T-helper 1 cell treated with Interleukin-12 subunit alpha and Interleukin-12 subunit beta and Interleukin-4 antibody, amounts not matched to agents 30 μg/mL and 1 μg/mL, for 36 hours (primary cell): ENCODE measurements at regions not wholly inside any gene's neighbourhood (a gene's known extent, or its start where the extent isn't known, plus 50 kb on each side); places are given as distances from the start of the nearest gene placed in this dataset.

Experiments
- H3K27ac Mint-ChIP-seq: one replicate; pipeline ENCODE4 v1.8.0; 2021; ENCODE audit warnings: mild to moderate bottlenecking, mixed read lengths
- H3K27me3 Mint-ChIP-seq: one replicate; pipeline ENCODE4 v1.8.0; 2021; ENCODE audit warnings: low read depth, mixed read lengths
- H3K36me3 Mint-ChIP-seq: one replicate; pipeline ENCODE4 v1.8.0; 2021; ENCODE audit warnings: low read depth, mixed read lengths
- H3K4me1 Mint-ChIP-seq: one replicate; pipeline ENCODE4 v1.8.0; 2021; ENCODE audit warnings: low read depth, mixed read lengths
- H3K4me3 Mint-ChIP-seq: one replicate; pipeline ENCODE4 v1.8.0; 2021; ENCODE audit warnings: mild to moderate bottlenecking, moderate library complexity, mixed read lengths
- H3K9me3 Mint-ChIP-seq: one replicate; pipeline ENCODE4 v1.8.0; 2021; ENCODE audit warnings: mixed read lengths

DNA sequence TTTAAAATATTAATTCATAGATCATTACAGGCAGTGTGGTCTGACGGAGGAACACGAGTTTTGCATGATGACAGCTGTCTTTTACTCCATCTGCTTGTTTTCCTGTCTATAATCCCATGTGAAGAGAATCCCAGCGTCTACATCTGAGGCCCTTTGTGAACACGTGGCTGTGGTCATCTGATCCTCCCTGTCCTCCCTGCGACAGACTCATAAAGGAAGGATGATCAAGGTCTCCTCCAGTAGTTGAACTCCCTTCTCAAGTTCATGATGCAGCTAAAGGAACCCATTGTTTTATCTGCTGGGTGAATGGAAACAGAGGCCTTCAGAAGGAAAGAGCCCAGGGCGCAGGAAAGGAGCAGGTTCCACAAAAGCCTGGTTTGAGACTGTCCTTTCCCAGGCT lies 435.8 kb upstream of the JARID2 start:
- peaks cover 3% of the 10 kb centered on the region for H3K27me3 Mint-ChIP-seq
- H3K36me3 Mint-ChIP-seq = no peaks in the 10 kb centered on the region
- H3K4me3 Mint-ChIP-seq = no peak overlapping the region
- no peak overlapping the region for H3K27ac Mint-ChIP-seq
- H3K4me1 Mint-ChIP-seq = no peaks in the 10 kb centered on the region
- peaks cover 14% of the 10 kb centered on the region for H3K9me3 Mint-ChIP-seq

DNA sequence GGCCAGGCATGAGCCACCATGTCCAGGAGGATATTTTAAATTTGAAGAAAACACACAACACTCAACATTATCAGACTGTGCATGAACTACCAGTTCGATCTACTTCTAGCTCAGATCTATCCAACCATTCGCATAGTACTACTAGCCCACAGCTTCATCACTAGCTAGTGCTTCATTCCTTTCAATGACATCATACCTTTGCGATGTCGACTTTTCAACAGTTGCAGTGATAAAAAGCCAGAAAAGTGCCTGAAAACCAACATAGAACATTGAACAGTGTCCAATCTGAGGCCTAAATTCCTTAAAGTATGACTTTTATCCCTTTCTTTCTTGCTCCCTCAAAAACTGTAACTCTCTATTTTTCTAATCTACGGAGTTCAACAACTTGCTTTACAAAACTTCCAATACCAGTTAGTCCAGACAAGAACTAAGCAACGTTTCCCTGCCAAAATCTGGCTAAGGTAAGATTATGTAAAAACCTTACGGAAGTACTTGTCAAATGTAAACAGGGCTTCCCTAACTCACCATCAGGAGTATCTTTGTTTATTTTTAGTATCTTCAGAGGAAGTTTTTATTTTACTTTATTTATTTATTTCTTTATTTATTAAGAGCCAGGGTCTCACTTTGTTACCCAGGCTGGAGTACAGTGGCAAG lies 434.0 kb upstream of the JARID2 start:
- H3K27ac Mint-ChIP-seq = no peak overlapping the region
- H3K36me3 Mint-ChIP-seq = no peaks in the 10 kb centered on the region
- peaks cover 3% of the 10 kb centered on the region for H3K27me3 Mint-ChIP-seq
- H3K4me1 Mint-ChIP-seq = no peaks in the 10 kb centered on the region
- H3K9me3 Mint-ChIP-seq = peaks cover 9% of the 10 kb centered on the region
- H3K4me3 Mint-ChIP-seq = no peak overlapping the region

DNA sequence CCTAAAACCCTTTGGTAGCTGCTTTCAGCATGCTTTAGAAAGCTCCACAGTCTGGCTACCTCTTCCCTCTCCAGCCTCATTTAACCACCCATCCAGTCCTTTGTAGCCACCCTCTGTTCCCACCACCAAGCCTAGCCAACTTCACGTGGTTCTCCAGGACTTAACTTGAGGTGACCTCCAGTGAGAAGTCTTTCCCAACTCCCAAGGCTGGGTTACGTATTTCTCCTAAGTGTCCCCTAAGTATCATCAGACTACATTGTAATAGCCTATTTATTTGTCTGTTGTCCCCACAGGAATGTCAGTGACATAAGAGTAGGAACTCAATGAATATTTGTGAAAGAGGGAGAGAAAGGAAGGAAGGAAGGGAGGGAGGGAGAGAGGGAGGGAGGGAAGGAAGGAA lies 431.9 kb upstream of the JARID2 start:
- Mint-ChIP-seq H3K4me1 (no peaks in the 10 kb centered on the region), H3K9me3 (no peaks in the 10 kb centered on the region), H3K27ac (no peak overlapping the region)

DNA sequence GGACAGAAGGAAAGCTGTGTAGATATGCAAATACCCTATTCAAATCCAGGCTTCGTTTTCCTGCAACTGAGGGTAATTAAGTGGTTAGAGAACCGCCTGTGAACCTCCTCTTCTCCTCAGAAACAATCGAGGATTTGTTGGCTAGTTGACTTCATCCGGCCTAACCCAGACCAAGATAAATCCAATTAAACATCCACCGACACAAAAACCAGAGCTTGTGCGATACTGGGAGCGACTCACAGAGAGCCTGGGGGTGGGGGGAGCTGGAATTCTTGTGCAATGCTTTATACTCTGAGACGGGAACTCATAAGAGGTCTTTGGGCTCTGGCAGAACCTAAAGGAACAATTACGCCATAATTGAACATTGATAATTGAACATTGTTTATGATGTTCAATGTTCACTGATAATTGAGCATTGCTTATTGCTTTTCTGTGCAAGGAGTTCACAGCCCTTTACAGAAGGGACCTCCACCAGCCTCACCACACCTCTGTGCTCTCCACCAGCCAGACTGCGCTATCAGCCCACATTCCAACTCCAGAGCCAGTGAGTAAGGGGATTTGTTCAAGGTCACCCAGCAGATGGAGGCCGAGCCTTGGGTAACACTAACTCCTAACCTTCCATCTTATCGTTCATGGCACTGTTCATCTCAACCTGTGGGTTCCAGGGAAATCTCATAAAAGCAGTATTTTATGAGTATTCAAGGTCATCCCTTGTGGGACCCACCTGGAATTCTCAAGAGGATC lies 429.6 kb upstream of the JARID2 start:
- Mint-ChIP-seq H3K4me3 (no peak overlapping the region), H3K27me3 (peaks cover 3% of the 10 kb centered on the region), H3K4me1 (peaks cover 2% of the 10 kb centered on the region), H3K36me3 (no peaks in the 10 kb centered on the region), H3K27ac (no peak overlapping the region), H3K9me3 (no peaks in the 10 kb centered on the region)

More for the DNA sequence above, 431.9 kb upstream of the JARID2 start:
- no peaks in the 10 kb centered on the region for H3K36me3 Mint-ChIP-seq
- no peak overlapping the region for H3K4me3 Mint-ChIP-seq
- peaks cover 3% of the 10 kb centered on the region for H3K27me3 Mint-ChIP-seq

DNA sequence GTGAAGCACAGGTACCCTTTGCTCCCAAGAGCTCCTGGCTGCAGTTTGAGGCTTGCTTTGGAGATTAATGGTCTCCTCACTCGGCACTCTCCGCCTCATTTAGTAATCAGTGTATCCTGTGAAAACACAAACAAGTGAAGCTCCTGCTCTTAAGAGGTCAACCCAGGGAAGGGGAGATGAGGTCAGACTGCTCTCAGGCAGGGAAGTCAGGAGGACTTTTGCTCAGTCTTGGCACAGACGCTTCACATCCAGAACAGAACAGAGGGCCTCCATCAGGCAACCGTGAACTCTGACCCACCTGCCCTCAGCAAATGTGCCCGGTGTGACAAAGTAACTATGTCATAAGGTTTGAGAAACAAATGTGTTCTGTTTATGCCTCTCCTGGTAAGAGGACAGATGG lies 428.8 kb upstream of the JARID2 start:
- Mint-ChIP-seq H3K4me3 (no peak overlapping the region), H3K27ac (no peak overlapping the region), H3K27me3 (peaks cover 3% of the 10 kb centered on the region), H3K4me1 (peaks cover 2% of the 10 kb centered on the region), H3K36me3 (no peaks in the 10 kb centered on the region), H3K9me3 (no peaks in the 10 kb centered on the region)

DNA sequence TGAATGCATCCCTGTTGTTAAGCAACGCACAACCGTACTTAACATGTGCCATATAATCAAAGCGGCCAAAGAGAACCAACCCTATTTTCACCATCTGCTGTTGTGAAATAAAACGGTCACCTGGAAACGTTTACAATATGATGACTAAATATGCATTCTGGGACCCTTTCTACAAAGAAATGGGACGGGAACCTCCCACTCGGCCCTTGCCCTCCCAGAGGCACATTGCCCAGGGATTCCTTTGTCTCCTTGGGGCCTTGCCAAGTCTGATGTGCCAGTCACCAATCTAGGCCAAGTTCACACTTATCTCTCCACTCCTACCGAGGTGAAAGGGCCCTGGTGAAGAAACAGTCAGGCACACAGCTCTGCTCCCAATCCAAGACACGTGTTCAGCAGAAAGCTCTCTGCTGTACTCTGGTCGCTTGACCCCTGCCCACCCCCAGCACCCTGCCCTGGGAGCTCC lies 427.4 kb upstream of the JARID2 start:
- no peak overlapping the region for H3K4me3 Mint-ChIP-seq
- H3K36me3 Mint-ChIP-seq = no peaks in the 10 kb centered on the region
- no peaks in the 10 kb centered on the region for H3K9me3 Mint-ChIP-seq
- H3K27me3 Mint-ChIP-seq = peaks cover 3% of the 10 kb centered on the region
- no peak overlapping the region for H3K27ac Mint-ChIP-seq
- peaks cover 2% of the 10 kb centered on the region for H3K4me1 Mint-ChIP-seq

DNA sequence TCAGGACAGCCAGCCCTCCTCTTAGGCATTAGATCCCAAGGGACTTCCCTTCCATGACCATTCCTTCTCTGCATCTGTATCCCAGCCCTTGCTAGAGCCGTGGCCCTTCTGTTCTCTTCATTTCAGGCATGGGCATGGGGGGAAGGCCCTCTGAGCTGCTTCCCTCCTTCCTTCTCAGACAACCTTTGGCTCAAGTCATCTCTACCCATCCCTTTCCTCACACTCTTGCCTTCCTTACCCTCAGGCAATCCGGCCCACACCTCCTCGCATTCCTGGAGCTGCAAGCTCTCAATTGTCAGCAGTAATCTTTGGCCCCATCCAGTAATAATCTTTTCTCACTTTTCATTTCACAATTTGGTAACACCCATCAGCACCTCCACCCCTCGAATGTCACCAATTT lies 426.9 kb upstream of the JARID2 start:
- no peaks in the 10 kb centered on the region for H3K27me3 Mint-ChIP-seq
- no peak overlapping the region for H3K4me3 Mint-ChIP-seq
- H3K9me3 Mint-ChIP-seq = no peaks in the 10 kb centered on the region
- H3K36me3 Mint-ChIP-seq = no peaks in the 10 kb centered on the region
- H3K27ac Mint-ChIP-seq = no peak overlapping the region
- H3K4me1 Mint-ChIP-seq = peaks cover 2% of the 10 kb centered on the region

DNA sequence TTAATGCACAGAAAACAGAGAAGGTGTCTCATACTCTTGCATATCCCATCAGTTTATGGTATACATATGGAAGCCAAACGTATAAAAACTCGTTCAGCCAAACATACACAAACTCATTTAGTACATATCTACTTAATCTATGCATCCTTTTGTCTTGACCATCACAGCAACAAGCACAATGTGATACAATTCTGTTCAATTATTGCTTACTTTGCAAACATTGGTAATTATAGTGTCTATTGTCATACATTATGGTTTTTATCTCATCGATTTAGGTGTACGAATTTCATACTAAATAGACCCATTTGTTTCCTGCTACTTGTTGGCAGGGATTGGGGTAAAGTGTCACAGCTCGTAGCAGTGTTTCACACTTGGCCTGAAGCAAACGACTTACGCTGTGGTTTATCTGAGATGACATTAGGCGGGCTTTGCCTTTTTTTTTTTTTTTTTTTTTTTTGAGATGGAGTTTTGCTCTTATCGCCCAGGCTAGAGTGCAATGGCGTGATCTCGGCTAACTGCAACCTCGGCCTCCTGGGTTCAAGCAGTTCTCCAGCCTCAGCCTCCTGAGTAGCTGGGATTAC lies 425.9 kb upstream of the JARID2 start:
- Mint-ChIP-seq H3K4me1 (peaks cover 2% of the 10 kb centered on the region), H3K36me3 (no peaks in the 10 kb centered on the region), H3K4me3 (no peak overlapping the region), H3K27me3 (no peaks in the 10 kb centered on the region), H3K27ac (no peak overlapping the region), H3K9me3 (no peaks in the 10 kb centered on the region)

DNA sequence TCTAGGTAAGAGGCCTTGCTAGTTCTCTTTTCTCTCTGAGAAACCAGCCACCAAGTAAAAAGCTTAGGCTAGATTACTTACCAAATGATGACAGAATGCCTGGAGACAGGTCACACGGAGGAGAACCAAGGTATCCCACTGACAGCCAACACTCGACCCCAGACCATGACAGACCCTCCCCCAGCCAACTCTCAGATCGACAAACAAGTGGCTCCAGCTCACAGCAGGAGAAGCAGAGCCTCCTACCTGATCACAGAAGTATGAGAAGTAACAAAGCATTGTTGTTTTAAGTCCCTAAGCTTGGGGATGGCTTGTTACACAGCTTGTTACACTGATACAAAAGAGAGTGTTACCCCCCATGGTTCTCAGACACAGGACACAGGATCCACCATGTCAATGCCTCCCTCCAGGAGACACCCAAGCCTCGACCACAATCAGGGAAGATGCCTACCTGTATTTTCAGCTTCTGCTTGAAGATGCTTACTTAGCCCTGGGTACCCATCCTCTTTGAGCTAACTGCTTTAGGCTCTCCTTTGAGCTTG lies 423.8 kb upstream of the JARID2 start:
- Mint-ChIP-seq H3K4me1 (peaks cover 2% of the 10 kb centered on the region), H3K36me3 (no peaks in the 10 kb centered on the region), H3K27me3 (peaks cover 3% of the 10 kb centered on the region), H3K4me3 (no peak overlapping the region), H3K27ac (no peak overlapping the region), H3K9me3 (no peaks in the 10 kb centered on the region)

DNA sequence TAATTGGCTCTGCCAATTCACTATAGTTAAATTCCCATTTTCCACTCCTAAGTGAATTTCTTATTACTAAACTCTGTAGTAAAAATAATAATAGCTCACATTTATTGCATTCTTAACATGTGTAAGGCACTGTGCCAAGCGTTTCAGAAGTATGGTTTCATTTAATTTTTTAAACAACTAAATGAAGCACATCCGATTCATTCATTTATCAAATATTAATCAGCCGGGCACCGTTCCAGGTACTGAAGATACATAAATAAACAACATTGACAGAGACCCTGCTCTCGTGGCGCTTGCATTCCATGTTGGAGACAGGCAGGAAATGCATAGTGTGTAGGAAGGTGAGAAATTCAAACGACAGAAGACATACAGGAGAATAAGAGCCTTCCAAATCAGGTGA lies 423.2 kb upstream of the JARID2 start:
- no peak overlapping the region for H3K27ac Mint-ChIP-seq
- no peaks in the 10 kb centered on the region for H3K9me3 Mint-ChIP-seq
- peaks cover 3% of the 10 kb centered on the region for H3K27me3 Mint-ChIP-seq
- H3K4me3 Mint-ChIP-seq = no peak overlapping the region
- H3K36me3 Mint-ChIP-seq = no peaks in the 10 kb centered on the region
- H3K4me1 Mint-ChIP-seq = peaks cover 2% of the 10 kb centered on the region

DNA sequence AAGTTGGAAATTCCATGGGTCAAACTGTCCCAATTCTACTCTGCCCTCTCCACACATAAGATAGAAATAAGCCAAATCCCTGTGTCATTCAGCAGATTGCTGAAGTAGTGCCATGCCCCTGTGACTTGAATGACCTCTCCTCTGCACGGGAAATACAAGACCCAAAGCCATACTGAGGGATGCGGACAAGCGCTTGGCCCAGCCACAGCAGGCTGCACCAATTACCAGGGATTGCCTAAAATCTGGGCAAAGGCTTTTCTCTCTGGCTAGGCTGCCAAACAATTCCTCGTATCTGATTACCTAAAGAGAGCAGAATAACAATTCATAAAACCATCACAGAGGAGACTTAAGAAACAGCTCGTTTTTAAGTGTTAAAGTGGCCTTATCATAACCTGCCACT lies 421.8 kb upstream of the JARID2 start:
- peaks cover 2% of the 10 kb centered on the region for H3K4me1 Mint-ChIP-seq
- H3K27me3 Mint-ChIP-seq = peaks cover 3% of the 10 kb centered on the region
- H3K36me3 Mint-ChIP-seq = no peaks in the 10 kb centered on the region
- no peak overlapping the region for H3K27ac Mint-ChIP-seq
- no peaks in the 10 kb centered on the region for H3K9me3 Mint-ChIP-seq
- H3K4me3 Mint-ChIP-seq = no peak overlapping the region

DNA sequence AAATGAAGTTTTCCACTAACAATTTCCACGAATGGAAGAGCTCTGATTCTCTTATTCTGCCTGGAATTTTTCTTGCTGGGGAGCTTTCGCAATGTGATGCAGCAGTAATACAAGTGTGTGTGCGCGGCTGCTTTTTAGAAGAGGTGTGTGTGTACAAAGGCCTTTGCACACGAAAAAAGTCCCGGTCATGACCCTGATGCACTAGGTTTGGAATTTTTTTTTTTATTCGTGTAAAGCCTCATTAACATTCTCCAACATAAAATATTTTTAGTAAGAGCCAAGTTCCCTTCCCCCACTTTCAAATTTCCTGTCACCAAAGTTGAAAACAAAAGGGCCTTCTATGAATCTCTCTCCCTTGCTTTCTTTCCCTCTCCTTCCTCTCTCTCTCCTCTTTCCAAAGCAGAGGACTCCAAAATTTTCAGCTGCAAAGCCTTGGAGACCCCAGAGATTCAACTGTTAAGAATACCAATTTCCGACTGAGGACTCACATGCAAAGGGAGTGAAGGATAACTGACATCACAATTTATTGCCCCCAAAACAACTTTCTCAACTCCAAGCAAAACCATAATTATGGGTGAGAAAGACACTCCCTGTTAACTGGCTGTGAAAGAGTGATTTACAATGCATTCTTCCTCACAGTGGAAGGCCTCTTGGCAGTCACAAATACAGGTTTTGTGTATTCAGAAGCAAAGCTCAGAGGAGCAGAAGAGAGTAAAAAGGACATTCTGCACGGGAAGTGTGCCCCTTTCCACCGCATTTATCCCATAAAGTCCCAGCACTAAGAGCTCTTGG lies 421.2 kb upstream of the JARID2 start:
- Mint-ChIP-seq H3K36me3 (no peaks in the 10 kb centered on the region), H3K4me3 (no peak overlapping the region), H3K27ac (no peak overlapping the region), H3K9me3 (no peaks in the 10 kb centered on the region), H3K4me1 (peaks cover 2% of the 10 kb centered on the region), H3K27me3 (peaks cover 3% of the 10 kb centered on the region)

DNA sequence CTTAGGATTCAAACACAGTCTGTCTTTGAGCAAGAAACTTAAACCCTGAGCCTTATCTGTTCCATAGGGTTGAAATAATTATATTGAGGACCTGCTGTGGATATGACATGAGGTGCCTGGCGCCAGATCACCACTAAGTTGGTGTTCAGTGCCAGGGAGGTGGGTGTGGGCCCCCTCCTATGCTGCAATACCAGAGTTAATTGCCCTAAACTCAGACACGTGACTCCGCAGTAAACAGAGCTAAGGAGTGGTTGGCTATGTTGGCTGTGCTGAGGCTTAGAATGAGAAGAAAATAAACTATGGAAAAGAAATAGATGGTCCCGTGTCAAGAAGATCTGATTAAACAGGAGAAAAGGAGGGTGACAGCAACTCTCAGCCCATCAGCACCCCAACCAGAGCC lies 419.4 kb upstream of the JARID2 start:
- peaks cover 3% of the 10 kb centered on the region for H3K9me3 Mint-ChIP-seq
- peaks cover 3% of the 10 kb centered on the region for H3K27me3 Mint-ChIP-seq
- H3K4me3 Mint-ChIP-seq = no peak overlapping the region
- H3K4me1 Mint-ChIP-seq = no peaks in the 10 kb centered on the region
- no peak overlapping the region for H3K27ac Mint-ChIP-seq
- H3K36me3 Mint-ChIP-seq = no peaks in the 10 kb centered on the region

DNA sequence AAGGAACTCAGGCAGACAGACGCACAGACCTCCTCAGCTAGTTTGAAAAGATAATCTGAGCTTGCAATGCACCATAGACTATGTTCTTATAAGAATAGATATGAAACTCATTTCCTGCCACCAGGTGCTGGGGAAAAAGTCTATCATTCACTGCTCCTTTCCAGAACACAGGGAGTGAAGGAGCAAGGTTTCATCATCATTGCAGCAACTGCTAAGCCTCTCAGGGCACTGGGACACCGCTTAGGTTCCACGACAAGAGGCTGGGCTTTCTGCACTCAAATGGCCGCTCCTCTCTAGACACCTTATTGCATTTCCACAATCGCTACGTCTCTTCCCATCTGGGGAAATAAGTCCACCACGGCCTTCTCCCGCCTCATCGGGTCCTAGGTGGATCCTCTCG lies 418.5 kb upstream of the JARID2 start:
- Mint-ChIP-seq H3K9me3 (peaks cover 3% of the 10 kb centered on the region), H3K4me1 (no peaks in the 10 kb centered on the region), H3K27me3 (peaks cover 3% of the 10 kb centered on the region), H3K36me3 (no peaks in the 10 kb centered on the region), H3K27ac (no peak overlapping the region), H3K4me3 (no peak overlapping the region)
